Activated CD4-positive, alpha-beta memory T cell treated with anti-CD3 and anti-CD28 coated beads, Interleukin-2, amount 10 ng/mL, durations not matched to agents 7 days and 5 days (primary cell): ENCODE measurements at regions not wholly inside any gene's neighbourhood (a gene's known extent, or its start where the extent isn't known, plus 50 kb on each side); places are given as distances from the start of the nearest gene placed in this dataset.

Experiments used
- CTCF ChIA-PET: fragments of 350-600 bp; sonication (Branson Sonifier 250); formaldehyde crosslinking; loops from one replicate; lab custom pipeline; 2021; ENCODE audit warnings: antibody characterized with exemption, inconsistent platforms; lab: Charles Lee
- POLR2A ChIA-PET: fragments of 350-600 bp; sonication (Branson Sonifier 250); formaldehyde crosslinking; loops from one replicate; lab custom pipeline; 2021; ENCODE audit warnings: antibody characterized with exemption; lab: Charles Lee
- DNase-seq: peaks from one replicate; pipeline ENCODE4 v3.0.0-alpha.2; 2020
- H3K27ac Mint-ChIP-seq: one replicate; pipeline ENCODE4 v1.8.0; 2021; ENCODE audit warnings: mild to moderate bottlenecking, mixed read lengths
- H3K27me3 Mint-ChIP-seq: one replicate; pipeline ENCODE4 v1.8.0; 2021; ENCODE audit warnings: mixed read lengths
- H3K36me3 Mint-ChIP-seq: one replicate; pipeline ENCODE4 v1.8.0; 2021; ENCODE audit warnings: low read depth, mixed read lengths
- H3K4me1 Mint-ChIP-seq: one replicate; pipeline ENCODE4 v1.8.0; 2021; ENCODE audit warnings: mixed read lengths
- H3K4me3 Mint-ChIP-seq: one replicate; pipeline ENCODE4 v1.8.0; 2021; ENCODE audit warnings: mild to moderate bottlenecking, mixed read lengths
- H3K9me3 Mint-ChIP-seq: one replicate; pipeline ENCODE4 v1.8.0; 2021; ENCODE audit warnings: mixed read lengths

GRCh38 chr11:13850231-13851005, 112.1 kb upstream of the SPON1 start:
- POLR2A ChIA-PET: no interaction called here
- Mint-ChIP-seq H3K27me3 (peaks cover 16% of the 10 kb centered on the region), H3K9me3 (no peaks in the 10 kb centered on the region), H3K4me3 (no peak overlapping the region), H3K27ac (no peak overlapping the region), H3K4me1 (peaks cover 6% of the 10 kb centered on the region), H3K36me3 (no peaks in the 10 kb centered on the region)
- DNase-seq: no peak
- CTCF ChIA-PET: no interaction called here

GRCh38 chr11:13851691-13852090, 110.8 kb upstream of the SPON1 start:
- no peaks in the 10 kb centered on the region for H3K36me3 Mint-ChIP-seq
- no peak overlapping the region for H3K4me3 Mint-ChIP-seq
- H3K27ac Mint-ChIP-seq: no peak overlapping the region
- no peaks in the 10 kb centered on the region for H3K9me3 Mint-ChIP-seq
- peaks cover 6% of the 10 kb centered on the region for H3K4me1 Mint-ChIP-seq
- POLR2A ChIA-PET: no interaction called here
- peaks cover 16% of the 10 kb centered on the region for H3K27me3 Mint-ChIP-seq
- DNase-seq: no peak
- CTCF ChIA-PET: no interaction called here

- no peak for DNase-seq
- POLR2A ChIA-PET: no interaction called here
- Mint-ChIP-seq H3K27ac (no peak overlapping the region), H3K4me1 (peaks cover 6% of the 10 kb centered on the region), H3K27me3 (peaks cover 16% of the 10 kb centered on the region), H3K36me3 (no peaks in the 10 kb centered on the region), H3K4me3 (no peak overlapping the region), H3K9me3 (no peaks in the 10 kb centered on the region)
- CTCF ChIA-PET: no interaction called here
Measured at GRCh38 chr11:13852481-13852880, 110.0 kb upstream of the SPON1 start.

GRCh38 chr11:13857828-13858227, 104.7 kb upstream of the SPON1 start:
- Mint-ChIP-seq H3K27ac (no peak overlapping the region), H3K36me3 (no peaks in the 10 kb centered on the region), H3K27me3 (no peaks in the 10 kb centered on the region), H3K4me1 (peaks cover 18% of the 10 kb centered on the region), H3K4me3 (no peak overlapping the region), H3K9me3 (no peaks in the 10 kb centered on the region)
- no peak for DNase-seq
- ChIA-PET POLR2A (no interaction called here), CTCF (no interaction called here)

- DNase-seq: no peak
- Mint-ChIP-seq H3K9me3 (no peaks in the 10 kb centered on the region), H3K36me3 (no peaks in the 10 kb centered on the region), H3K27me3 (no peaks in the 10 kb centered on the region), H3K4me3 (no peak overlapping the region), H3K27ac (no peak overlapping the region), H3K4me1 (peaks cover 22% of the 10 kb centered on the region)
- ChIA-PET POLR2A (no interaction called here), CTCF (no interaction called here)
Measured at GRCh38 chr11:13859892-13860291, 102.6 kb upstream of the SPON1 start.

GRCh38 chr11:13861411-13861810, 101.1 kb upstream of the SPON1 start:
- H3K36me3 Mint-ChIP-seq: no peaks in the 10 kb centered on the region
- H3K27me3 Mint-ChIP-seq: no peaks in the 10 kb centered on the region
- H3K4me1 Mint-ChIP-seq: peaks cover 22% of the 10 kb centered on the region
- H3K4me3 Mint-ChIP-seq: no peak overlapping the region
- no peak for DNase-seq
- CTCF ChIA-PET: no interaction called here
- H3K9me3 Mint-ChIP-seq: no peaks in the 10 kb centered on the region
- POLR2A ChIA-PET: no interaction called here
- H3K27ac Mint-ChIP-seq: no peak overlapping the region

- no peak for DNase-seq
- ChIA-PET CTCF (no interaction called here), POLR2A (no interaction called here)
- no peak overlapping the region for H3K4me3 Mint-ChIP-seq
- no peaks in the 10 kb centered on the region for H3K9me3 Mint-ChIP-seq
- H3K4me1 Mint-ChIP-seq: peaks cover 23% of the 10 kb centered on the region
- H3K27me3 Mint-ChIP-seq: no peaks in the 10 kb centered on the region
- no peaks in the 10 kb centered on the region for H3K36me3 Mint-ChIP-seq
- no peak overlapping the region for H3K27ac Mint-ChIP-seq
Measured at GRCh38 chr11:13862845-13863392, 99.6 kb upstream of the SPON1 start.

GRCh38 chr11:13868710-13869397, 93.7 kb upstream of the SPON1 start:
- ChIA-PET CTCF (interaction anchor here (0.8 kb wide), 1 partner anchor 55 kb away, joined by 3 read pairs; no protein-coding TSS in a partner anchor), POLR2A (interaction anchor here (1.3 to 1.5 kb wide), 2 partner anchors 55 to 71 kb away, joined by 5 to 6 read pairs; no protein-coding TSS in a partner anchor)
- H3K4me1 Mint-ChIP-seq: peaks cover 18% of the 10 kb centered on the region
- no peak overlapping the region for H3K4me3 Mint-ChIP-seq
- H3K27ac Mint-ChIP-seq: peak overlapping the region; percentile 78
- peaks cover 5% of the 10 kb centered on the region for H3K9me3 Mint-ChIP-seq
- no peak for DNase-seq
- no peaks in the 10 kb centered on the region for H3K36me3 Mint-ChIP-seq
- peaks cover 19% of the 10 kb centered on the region for H3K27me3 Mint-ChIP-seq

GRCh38 chr11:13869398-13869886, 93.1 kb upstream of the SPON1 start:
- H3K27me3 Mint-ChIP-seq: peaks cover 19% of the 10 kb centered on the region
- H3K36me3 Mint-ChIP-seq: no peaks in the 10 kb centered on the region
- H3K27ac Mint-ChIP-seq: peak overlapping the region; percentile 78
- H3K4me3 Mint-ChIP-seq: no peak overlapping the region
- peaks cover 5% of the 10 kb centered on the region for H3K9me3 Mint-ChIP-seq
- no peak for DNase-seq
- H3K4me1 Mint-ChIP-seq: peaks cover 18% of the 10 kb centered on the region
- ChIA-PET CTCF (interaction anchor here (0.8 kb wide), 1 partner anchor 55 kb away, joined by 3 read pairs; no protein-coding TSS in a partner anchor), POLR2A (interaction anchor here (1.3 to 1.5 kb wide), 2 partner anchors 55 to 71 kb away, joined by 5 to 6 read pairs; no protein-coding TSS in a partner anchor)

GRCh38 chr11:13874597-13874996, 87.9 kb upstream of the SPON1 start:
- ChIA-PET CTCF (interaction anchor here (0.6 kb wide), 1 partner anchor 273 kb away, joined by 4 read pairs; no protein-coding TSS in a partner anchor), POLR2A (no interaction called here)
- Mint-ChIP-seq H3K4me1 (peaks cover 4% of the 10 kb centered on the region), H3K36me3 (no peaks in the 10 kb centered on the region), H3K4me3 (no peak overlapping the region), H3K27ac (no peak overlapping the region), H3K27me3 (peaks cover 21% of the 10 kb centered on the region), H3K9me3 (peaks cover 5% of the 10 kb centered on the region)
- no peak for DNase-seq

- DNase-seq: no peak
- Mint-ChIP-seq H3K4me3 (no peak overlapping the region), H3K4me1 (no peaks in the 10 kb centered on the region), H3K27ac (no peak overlapping the region), H3K36me3 (no peaks in the 10 kb centered on the region), H3K9me3 (peaks cover 5% of the 10 kb centered on the region), H3K27me3 (peaks cover 18% of the 10 kb centered on the region)
- ChIA-PET POLR2A (no interaction called here), CTCF (interaction anchor here (0.8 kb wide), 1 partner anchor 17 kb away, joined by 3 read pairs; no protein-coding TSS in a partner anchor)
Measured at GRCh38 chr11:13875643-13876042, 86.9 kb upstream of the SPON1 start.

- H3K9me3 Mint-ChIP-seq: peaks cover 1% of the 10 kb centered on the region
- no peaks in the 10 kb centered on the region for H3K4me1 Mint-ChIP-seq
- H3K36me3 Mint-ChIP-seq: no peaks in the 10 kb centered on the region
- no peak overlapping the region for H3K4me3 Mint-ChIP-seq
- H3K27ac Mint-ChIP-seq: no peak overlapping the region
- ChIA-PET POLR2A (no interaction called here), CTCF (no interaction called here)
- no peak for DNase-seq
- H3K27me3 Mint-ChIP-seq: peaks cover 13% of the 10 kb centered on the region
Measured at GRCh38 chr11:13876423-13876822, 86.1 kb upstream of the SPON1 start.

GRCh38 chr11:13878077-13878476, 84.4 kb upstream of the SPON1 start:
- H3K27me3 Mint-ChIP-seq: peaks cover 5% of the 10 kb centered on the region
- H3K9me3 Mint-ChIP-seq: no peaks in the 10 kb centered on the region
- no peak overlapping the region for H3K4me3 Mint-ChIP-seq
- ChIA-PET CTCF (no interaction called here), POLR2A (no interaction called here)
- no peak overlapping the region for H3K27ac Mint-ChIP-seq
- no peaks in the 10 kb centered on the region for H3K36me3 Mint-ChIP-seq
- DNase-seq: no peak
- peaks cover 4% of the 10 kb centered on the region for H3K4me1 Mint-ChIP-seq
